Hematopoietic multipotent progenitor cell treated with erythropoietin and hydrocortisone succinate and interleukin-3 and kit ligand, for 17 days (in vitro differentiated cells): ENCODE measurements at regions not wholly inside any gene's neighbourhood (a gene's known extent, or its start where the extent isn't known, plus 50 kb on each side); places are given as distances from the start of the nearest gene placed in this dataset.
"Not testable (repeated sequence)": the region's sequence is repeated elsewhere in the genome, so short reads cannot be mapped to it uniquely, and the experiment has no call there.

Experiments
- DNase-seq: peaks from one replicate; pipeline ENCODE4 v3.0.0-alpha.2; 2015; ENCODE audit warnings: low spot score

- no peak for DNase-seq
Observed at GRCh38 chr16:66242672-66243071, 123.8 kb upstream of the CDH5 start.

GRCh38 chr16:66242206-66242605 lies 124.3 kb upstream of the CDH5 start:
- DNase-seq: not testable (repeated sequence)

GRCh38 chr16:66240631-66241395 lies 125.7 kb upstream of the CDH5 start:
- no peak for DNase-seq

GRCh38 chr16:66240088-66240487 lies 126.4 kb upstream of the CDH5 start:
- DNase-seq: no peak

GRCh38 chr16:66238696-66239095 lies 127.8 kb upstream of the CDH5 start:
- DNase-seq: no peak

GRCh38 chr16:66236301-66236700 lies 130.2 kb upstream of the CDH5 start:
- no peak for DNase-seq

- DNase-seq: no peak
Observed at GRCh38 chr16:66231452-66232160, 134.9 kb upstream of the CDH5 start.

GRCh38 chr16:66229651-66230050 lies 136.8 kb upstream of the CDH5 start:
- DNase-seq: no peak

- DNase-seq: no peak
Observed at GRCh38 chr16:66228792-66229191, 137.7 kb upstream of the CDH5 start.

GRCh38 chr16:66227766-66228530 lies 138.5 kb upstream of the CDH5 start:
- no peak for DNase-seq

GRCh38 chr16:66226762-66227161 lies 139.7 kb upstream of the CDH5 start:
- no peak for DNase-seq

GRCh38 chr16:66225696-66226095 lies 140.8 kb upstream of the CDH5 start:
- no peak for DNase-seq

GRCh38 chr16:66224626-66225025 lies 141.9 kb upstream of the CDH5 start:
- DNase-seq: no peak

- no peak for DNase-seq
Observed at GRCh38 chr16:66224186-66224585, 142.3 kb upstream of the CDH5 start.

- no peak for DNase-seq
Observed at GRCh38 chr16:66223176-66223780, 143.2 kb upstream of the CDH5 start.

GRCh38 chr16:66222756-66223155 lies 143.7 kb upstream of the CDH5 start:
- no peak for DNase-seq

GRCh38 chr16:66220702-66221101 lies 145.8 kb upstream of the CDH5 start:
- DNase-seq: no peak

GRCh38 chr16:66219491-66219890 lies 147.0 kb upstream of the CDH5 start:
- DNase-seq: no peak

- no peak for DNase-seq
Observed at GRCh38 chr16:66212428-66212827, 154.1 kb upstream of the CDH5 start.

GRCh38 chr16:66211651-66212050 lies 154.8 kb upstream of the CDH5 start:
- no peak for DNase-seq

GRCh38 chr16:66207883-66208265 lies 158.6 kb upstream of the CDH5 start:
- no peak for DNase-seq

GRCh38 chr16:66207139-66207882 lies 159.2 kb upstream of the CDH5 start:
- no peak for DNase-seq
